ENCODE measurements at regions not wholly inside any gene's neighbourhood (a gene's known extent, or its start where the extent isn't known, plus 50 kb on each side); places are given as distances from the start of the nearest gene placed in this dataset.

DNA sequence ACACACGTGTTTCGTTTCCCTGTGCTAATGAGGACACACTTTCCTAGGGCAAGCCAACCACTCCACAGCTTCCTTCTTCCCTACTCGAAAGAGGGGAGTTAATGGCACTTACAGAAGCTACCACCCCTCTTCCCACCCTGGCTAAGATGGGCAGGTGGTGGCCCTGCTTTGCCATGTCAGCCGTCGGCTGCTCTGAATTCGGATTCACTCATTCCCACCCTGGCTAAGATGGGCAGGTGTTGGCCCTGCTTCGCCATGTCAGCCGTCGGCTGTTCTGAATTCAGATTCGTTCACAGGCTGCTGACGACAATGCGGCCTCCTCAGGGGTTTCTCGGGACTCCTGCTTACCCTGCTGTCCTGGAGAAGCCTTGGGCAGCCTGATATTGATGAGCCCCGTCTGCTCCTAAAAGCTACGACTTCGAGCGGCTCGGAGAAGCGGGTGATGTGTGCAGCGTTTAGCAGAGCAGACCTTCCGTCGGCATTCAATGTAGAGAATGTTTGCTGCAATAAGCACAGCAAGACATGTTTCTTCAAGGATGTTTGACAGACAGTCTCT lies 56.2 kb upstream of the PPP2R2D start:
- DNase-seq: no peak

DNA sequence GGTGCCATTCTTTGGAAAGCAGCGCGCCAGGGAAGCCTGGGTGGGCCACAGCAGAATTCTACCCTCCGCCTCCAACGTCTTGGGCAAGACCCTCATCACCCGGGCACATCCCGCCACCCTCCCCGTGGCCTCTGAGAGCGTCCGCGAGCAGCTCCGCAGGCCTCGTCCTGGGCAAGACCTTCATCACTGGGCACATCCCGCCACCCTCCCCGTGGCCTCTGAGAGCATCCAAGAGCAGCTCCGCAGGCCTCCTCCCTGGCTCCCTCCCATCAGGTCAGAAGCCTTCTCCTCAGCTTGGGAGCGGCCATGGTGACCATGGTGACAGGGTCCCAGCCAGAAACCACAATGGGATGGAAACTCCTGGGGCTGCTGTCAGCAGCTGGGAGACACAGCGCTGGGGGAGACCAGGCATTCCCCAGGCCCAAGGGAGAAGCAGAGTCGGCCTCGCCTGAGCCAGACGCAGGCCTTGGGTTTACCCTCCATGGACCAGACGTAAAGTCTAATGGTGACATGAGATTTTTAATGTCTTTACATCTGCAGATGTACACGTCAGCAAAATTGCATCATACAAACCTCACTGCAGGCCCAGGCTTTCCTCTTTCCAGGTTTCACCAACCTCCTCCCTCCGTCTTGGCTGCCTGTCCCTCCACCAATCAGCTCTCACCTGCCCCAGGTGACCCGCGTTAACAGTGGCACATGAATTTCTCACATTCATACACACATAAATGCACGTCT lies 55.1 kb upstream of the PPP2R2D start:
- no peak for DNase-seq

DNA sequence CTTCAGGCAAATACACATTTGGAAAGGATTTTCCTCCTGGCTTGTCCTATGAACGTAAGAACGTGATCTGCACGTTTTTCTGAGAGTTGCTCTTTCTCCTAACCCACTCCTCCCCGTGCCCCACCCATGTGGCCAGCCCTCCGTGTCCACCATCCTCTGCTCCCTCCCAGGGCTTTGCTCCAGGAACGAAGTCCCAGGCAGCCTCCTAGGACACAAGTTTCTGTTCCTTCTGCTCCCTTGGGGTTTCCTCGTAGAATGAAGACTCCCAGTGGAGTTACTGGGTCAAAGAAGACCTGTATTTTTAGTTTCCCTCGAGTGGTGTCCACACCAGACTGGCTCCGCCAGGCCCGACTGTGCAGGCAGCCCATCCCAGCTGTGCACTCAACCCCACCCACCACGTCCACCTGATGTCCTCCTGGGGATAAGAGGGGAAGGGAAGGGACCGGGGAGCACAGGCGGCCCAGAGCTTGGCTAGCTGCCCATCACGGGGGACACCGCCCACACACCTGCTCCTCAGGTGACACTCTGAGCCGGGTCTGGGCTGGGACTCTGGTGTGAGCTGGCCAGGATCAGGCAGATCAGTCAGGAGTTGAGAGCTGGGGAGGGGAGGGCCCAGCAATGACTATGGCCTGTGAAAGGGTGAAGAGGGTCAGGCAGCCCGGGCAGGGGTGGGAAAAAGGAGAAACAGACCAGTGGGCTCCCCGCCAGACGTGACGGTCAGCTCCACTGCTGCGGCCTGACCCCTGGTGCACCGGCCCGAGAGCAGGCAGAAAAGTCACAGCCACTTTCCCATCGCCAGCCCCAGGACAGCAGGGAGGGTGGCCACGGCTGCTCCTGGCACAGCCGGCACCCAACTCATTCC lies 54.3 kb upstream of the PPP2R2D start:
- DNase-seq: no peak

DNA sequence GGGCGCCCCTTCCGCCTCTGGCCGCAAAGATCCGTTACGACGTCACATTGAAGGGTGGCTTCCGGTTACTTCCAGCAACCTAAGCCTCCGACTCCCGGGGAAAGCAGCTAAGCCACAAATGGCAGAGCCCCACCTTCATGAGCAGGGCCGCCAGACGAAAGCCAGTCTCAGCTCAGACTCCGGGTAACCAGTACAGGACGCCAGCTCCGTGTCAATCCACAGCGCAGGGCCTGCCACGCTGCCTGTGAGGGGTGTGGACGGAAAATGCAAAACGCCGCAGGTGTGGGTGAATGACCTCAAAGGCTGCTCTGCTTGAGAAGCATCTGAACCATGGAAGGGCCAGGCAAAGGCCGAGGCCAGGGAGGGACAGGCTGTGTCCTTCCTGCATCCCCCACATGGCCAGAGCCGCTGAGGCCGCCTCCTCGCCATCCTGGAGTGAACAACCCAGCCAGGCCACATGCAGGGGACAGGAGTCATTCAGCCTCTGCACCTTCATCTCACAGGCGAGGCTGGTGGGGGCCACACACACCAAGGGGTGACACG lies 53.5 kb upstream of the PPP2R2D start:
- no peak for DNase-seq

DNA sequence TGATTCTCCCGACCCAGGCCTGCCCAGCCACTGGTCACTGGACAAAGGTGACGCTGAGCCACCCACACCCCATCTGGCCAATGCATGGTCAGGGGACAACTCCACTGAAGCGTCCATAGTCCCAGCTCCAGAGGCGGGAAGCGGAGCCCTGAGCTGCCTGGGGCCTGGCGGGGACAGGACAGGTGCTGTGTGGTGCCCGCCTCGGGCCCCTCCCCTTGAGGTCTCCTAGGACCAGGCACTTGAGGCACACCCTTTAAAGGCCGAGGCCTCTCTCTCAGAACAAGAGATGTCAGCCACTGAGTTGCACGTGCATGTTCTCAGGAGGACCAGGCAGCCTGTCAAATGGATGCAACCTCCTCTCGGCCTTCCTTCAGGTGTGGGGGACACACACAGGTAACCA lies 52.5 kb upstream of the PPP2R2D start:
- DNase-seq: no peak

DNA sequence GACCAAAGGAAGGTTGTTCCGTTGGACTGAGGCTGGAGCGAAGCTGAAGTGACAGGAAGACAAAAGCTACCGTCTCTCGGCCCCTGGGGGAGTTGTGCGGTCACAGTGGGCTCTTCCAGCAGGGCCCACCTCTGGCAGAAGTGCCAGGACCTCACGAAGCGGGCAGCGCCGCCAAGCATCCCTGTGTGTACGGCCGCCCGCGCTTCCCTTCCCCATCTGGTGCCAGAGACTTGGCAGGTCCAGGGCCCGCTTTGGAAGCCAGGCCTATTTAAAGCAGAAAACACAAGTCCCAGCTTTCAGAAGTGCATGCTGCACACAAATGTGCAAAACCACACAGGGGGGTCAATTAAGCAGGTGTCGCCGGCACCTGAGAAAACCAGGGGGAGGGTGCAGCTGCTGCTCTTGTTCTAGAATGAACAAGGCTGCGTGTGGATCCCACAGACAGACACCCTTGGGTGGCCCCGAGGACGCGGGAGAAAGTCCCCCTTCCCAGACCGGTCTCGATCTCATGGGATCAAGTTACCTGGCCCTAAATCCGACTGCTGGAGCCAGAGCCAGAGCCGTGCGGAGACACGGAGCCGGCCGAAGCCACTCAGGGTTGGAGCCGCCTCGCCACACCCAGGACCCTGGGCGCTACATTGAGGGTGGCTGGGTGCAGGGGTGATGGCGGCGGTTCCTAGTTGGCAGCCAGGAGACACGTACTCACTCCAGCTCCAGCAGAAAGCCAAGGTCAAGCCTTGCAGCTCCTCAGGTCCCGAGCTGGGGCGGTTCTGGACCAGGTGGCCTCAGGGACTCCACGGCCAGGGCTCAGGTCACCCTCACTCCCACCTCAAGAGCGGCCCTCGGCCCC lies 51.8 kb upstream of the PPP2R2D start:
- DNase-seq: no peak

DNA sequence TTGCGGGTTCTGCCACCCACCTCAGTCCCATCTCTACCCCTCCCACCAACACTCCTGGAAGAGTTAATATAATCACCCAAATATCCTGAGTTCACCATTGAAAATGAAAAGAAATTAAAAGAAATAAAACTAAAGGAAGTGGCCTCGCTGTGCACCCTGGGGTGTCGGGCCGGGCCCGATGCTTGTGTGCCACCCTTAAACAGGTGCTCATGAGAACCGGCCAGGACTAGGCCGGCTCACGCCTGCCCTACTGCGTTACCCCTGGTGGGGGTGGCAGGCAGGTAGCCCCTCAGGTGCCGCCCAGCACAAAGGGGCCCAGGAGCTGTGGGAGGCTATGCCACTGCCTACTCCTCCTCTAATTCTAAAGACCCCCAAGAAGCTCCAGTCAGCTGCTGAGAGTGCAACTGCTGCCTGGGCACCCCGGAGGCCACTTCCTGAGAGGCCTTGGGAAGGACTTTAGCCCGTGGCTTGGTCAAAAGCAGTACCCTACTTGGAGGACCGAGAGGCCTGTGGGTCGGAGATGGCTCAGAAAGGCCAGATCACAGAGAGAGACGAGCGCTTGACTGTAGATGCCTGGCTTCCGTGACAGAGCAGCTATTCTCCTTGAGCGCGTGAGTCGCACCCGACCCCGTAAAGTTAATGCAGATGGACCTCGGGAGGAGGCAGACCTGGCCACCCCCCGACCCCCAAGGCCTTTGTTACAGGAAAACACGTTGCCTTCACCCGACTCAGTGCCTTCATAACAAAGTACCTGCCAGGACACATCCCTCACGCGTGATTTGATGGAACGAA lies 51.0 kb upstream of the PPP2R2D start:
- no peak for DNase-seq

DNA sequence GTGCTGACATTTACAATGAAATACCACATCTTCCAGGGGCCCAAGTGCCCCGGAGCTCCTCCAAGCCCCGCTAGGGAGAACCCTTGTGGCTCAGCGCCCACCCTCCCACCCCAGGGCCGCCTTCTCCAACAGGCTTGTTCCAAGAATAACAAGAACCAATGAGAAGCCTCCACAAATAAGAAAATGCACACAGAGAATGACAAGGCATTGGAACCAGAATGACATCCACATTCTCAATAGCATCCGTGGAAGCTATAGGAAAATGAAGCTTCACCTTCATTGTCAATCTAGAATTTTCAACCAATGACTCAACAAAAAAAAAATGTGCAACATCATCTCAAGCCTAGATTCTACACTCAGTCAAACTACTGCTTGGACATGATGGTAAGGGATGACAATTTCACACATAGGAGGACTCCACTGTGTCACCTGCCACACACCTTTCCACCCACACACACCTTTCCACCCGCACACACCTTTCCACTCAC lies 50.4 kb upstream of the PPP2R2D start:
- DNase-seq: no peak

Data from T1000 (cell line).